ENCODE measurements at regions not wholly inside any gene's neighbourhood (a gene's known extent, or its start where the extent isn't known, plus 50 kb on each side); places are given as distances from the start of the nearest gene placed in this dataset.

GRCh38 chr5:56585999-56586691 is 229.2 kb upstream of the MAP3K1 start:
- Mint-ChIP-seq H3K27ac (no peak overlapping the region), H3K4me3 (no peak overlapping the region), H3K4me1 (ENCODE audit: low read depth in 2 of 2) (peaks cover 16 to 20% of the 10 kb centered on the region in 2 donors)

GRCh38 chr5:56585461-56585860 is 229.9 kb upstream of the MAP3K1 start:
- DNase-seq (ENCODE audit: low spot score) (no peak), ATAC-seq (no peak)
- Mint-ChIP-seq H3K27ac (no peak overlapping the region), H3K36me3 (no peaks in the 10 kb centered on the region), H3K9me3 (no peaks in the 10 kb centered on the region), H3K4me1 (ENCODE audit: low read depth in 2 of 2) (peaks cover 16 to 20% of the 10 kb centered on the region in 2 donors), H3K4me3 (no peak overlapping the region), H3K27me3 (peaks cover 3 to 18% of the 10 kb centered on the region in 2 donors)

More at GRCh38 chr5:56585999-56586691, 229.2 kb upstream of the MAP3K1 start:
- no peak for ATAC-seq
- DNase-seq (ENCODE audit: low spot score): no peak
- no peaks in the 10 kb centered on the region for H3K36me3 Mint-ChIP-seq
- no peaks in the 10 kb centered on the region for H3K9me3 Mint-ChIP-seq
- peaks cover 3 to 18% of the 10 kb centered on the region in 2 donors for H3K27me3 Mint-ChIP-seq

GRCh38 chr5:56581426-56581825 is 233.9 kb upstream of the MAP3K1 start:
- ATAC-seq (no peak), DNase-seq (ENCODE audit: low spot score) (no peak)
- Mint-ChIP-seq H3K4me1 (ENCODE audit: low read depth in 2 of 2) (peaks cover 0 to 3% of the 10 kb centered on the region in 2 donors), H3K36me3 (no peaks in the 10 kb centered on the region), H3K4me3 (no peak overlapping the region), H3K27ac (no peak overlapping the region), H3K27me3 (peaks cover 0 to 5% of the 10 kb centered on the region in 2 donors), H3K9me3 (no peaks in the 10 kb centered on the region)

- Mint-ChIP-seq H3K36me3 (no peaks in the 10 kb centered on the region), H3K27ac (no peak overlapping the region), H3K9me3 (no peaks in the 10 kb centered on the region), H3K4me3 (no peak overlapping the region), H3K27me3 (peaks cover 0 to 5% of the 10 kb centered on the region in 2 donors), H3K4me1 (ENCODE audit: low read depth in 2 of 2) (peaks cover 0 to 1% of the 10 kb centered on the region in 2 donors)
- ATAC-seq: no peak
- DNase-seq (ENCODE audit: low spot score): no peak
These were observed 234.5 kb upstream of the MAP3K1 start for GRCh38 chr5:56580864-56581263.

GRCh38 chr5:56575821-56576220 is 239.5 kb upstream of the MAP3K1 start:
- peaks cover 6% of the 10 kb centered on the region for H3K9me3 Mint-ChIP-seq
- H3K4me3 Mint-ChIP-seq: no peak overlapping the region
- ATAC-seq: no peak
- no peaks in the 10 kb centered on the region for H3K27me3 Mint-ChIP-seq
- no peaks in the 10 kb centered on the region for H3K36me3 Mint-ChIP-seq
- no peak for DNase-seq (ENCODE audit: low spot score)
- H3K27ac Mint-ChIP-seq: no peak overlapping the region
- H3K4me1 Mint-ChIP-seq (ENCODE audit: low read depth in 2 of 2): no peaks in the 10 kb centered on the region

- Mint-ChIP-seq H3K36me3 (no peaks in the 10 kb centered on the region), H3K4me3 (no peak overlapping the region), H3K27ac (no peak overlapping the region), H3K27me3 (no peaks in the 10 kb centered on the region), H3K4me1 (ENCODE audit: low read depth in 2 of 2) (no peaks in the 10 kb centered on the region), H3K9me3 (peaks cover 6% of the 10 kb centered on the region)
- no peak for ATAC-seq
- DNase-seq (ENCODE audit: low spot score): no peak
These were observed 240.6 kb upstream of the MAP3K1 start for GRCh38 chr5:56574778-56575177.

- no peaks in the 10 kb centered on the region for H3K4me1 Mint-ChIP-seq (ENCODE audit: low read depth in 2 of 2)
- H3K4me3 Mint-ChIP-seq: no peak overlapping the region
- DNase-seq (ENCODE audit: low spot score) (no peak), ATAC-seq (no peak)
- no peaks in the 10 kb centered on the region for H3K36me3 Mint-ChIP-seq
- no peak overlapping the region for H3K27ac Mint-ChIP-seq
- peaks cover 4 to 14% of the 10 kb centered on the region in 2 donors for H3K27me3 Mint-ChIP-seq
- peaks cover 6% of the 10 kb centered on the region for H3K9me3 Mint-ChIP-seq
These were observed 245.8 kb upstream of the MAP3K1 start for GRCh38 chr5:56569566-56569965.

GRCh38 chr5:56569076-56569475 is 246.3 kb upstream of the MAP3K1 start:
- peaks cover 5% of the 10 kb centered on the region for H3K9me3 Mint-ChIP-seq
- no peaks in the 10 kb centered on the region for H3K4me1 Mint-ChIP-seq (ENCODE audit: low read depth in 2 of 2)
- H3K4me3 Mint-ChIP-seq: no peak overlapping the region
- DNase-seq (ENCODE audit: low spot score) (no peak), ATAC-seq (no peak)
- H3K27ac Mint-ChIP-seq: no peak overlapping the region
- no peaks in the 10 kb centered on the region for H3K36me3 Mint-ChIP-seq
- H3K27me3 Mint-ChIP-seq: peaks cover 4 to 15% of the 10 kb centered on the region in 2 donors

GRCh38 chr5:56567278-56567677 is 248.1 kb upstream of the MAP3K1 start:
- Mint-ChIP-seq H3K4me3 (no peak overlapping the region), H3K36me3 (no peaks in the 10 kb centered on the region), H3K4me1 (ENCODE audit: low read depth in 2 of 2) (no peaks in the 10 kb centered on the region), H3K27me3 (peaks cover 4 to 15% of the 10 kb centered on the region in 2 donors), H3K9me3 (no peaks in the 10 kb centered on the region), H3K27ac (no peak overlapping the region)
- no peak for ATAC-seq
- no peak for DNase-seq (ENCODE audit: low spot score)

GRCh38 chr5:56566374-56567249 is 248.7 kb upstream of the MAP3K1 start:
- Mint-ChIP-seq H3K36me3 (no peaks in the 10 kb centered on the region), H3K27ac (no peak overlapping the region), H3K9me3 (no peaks in the 10 kb centered on the region), H3K4me3 (no peak overlapping the region), H3K27me3 (peaks cover 4 to 15% of the 10 kb centered on the region in 2 donors), H3K4me1 (ENCODE audit: low read depth in 2 of 2) (no peaks in the 10 kb centered on the region)
- ATAC-seq (no peak), DNase-seq (ENCODE audit: low spot score) (no peak)

GRCh38 chr5:56565644-56566043 is 249.7 kb upstream of the MAP3K1 start:
- H3K4me1 Mint-ChIP-seq (ENCODE audit: low read depth in 2 of 2): no peaks in the 10 kb centered on the region
- DNase-seq (ENCODE audit: low spot score): no peak
- H3K27me3 Mint-ChIP-seq: peaks cover 4 to 18% of the 10 kb centered on the region in 2 donors
- no peak overlapping the region for H3K4me3 Mint-ChIP-seq
- peaks cover under 1% of the 10 kb centered on the region for H3K9me3 Mint-ChIP-seq
- no peaks in the 10 kb centered on the region for H3K36me3 Mint-ChIP-seq
- H3K27ac Mint-ChIP-seq: no peak overlapping the region
- ATAC-seq: no peak

GRCh38 chr5:56565283-56565615 is 250.1 kb upstream of the MAP3K1 start:
- Mint-ChIP-seq H3K9me3 (peaks cover 2% of the 10 kb centered on the region), H3K36me3 (no peaks in the 10 kb centered on the region), H3K27me3 (peaks cover 4 to 22% of the 10 kb centered on the region in 2 donors), H3K4me3 (no peak overlapping the region), H3K4me1 (ENCODE audit: low read depth in 2 of 2) (no peaks in the 10 kb centered on the region), H3K27ac (no peak overlapping the region)
- DNase-seq (ENCODE audit: low spot score): no peak
- no peak for ATAC-seq

- ATAC-seq (no peak), DNase-seq (ENCODE audit: low spot score) (no peak)
- Mint-ChIP-seq H3K4me1 (ENCODE audit: low read depth in 2 of 2) (no peaks in the 10 kb centered on the region), H3K4me3 (no peak overlapping the region), H3K27me3 (peaks cover 4 to 26% of the 10 kb centered on the region in 2 donors), H3K9me3 (peaks cover 2% of the 10 kb centered on the region), H3K36me3 (no peaks in the 10 kb centered on the region), H3K27ac (no peak overlapping the region)
These were observed 250.6 kb upstream of the MAP3K1 start for GRCh38 chr5:56564541-56565282.

- H3K27me3 Mint-ChIP-seq: peaks cover 4 to 26% of the 10 kb centered on the region in 2 donors
- no peak for DNase-seq (ENCODE audit: low spot score)
- peaks cover 2% of the 10 kb centered on the region for H3K9me3 Mint-ChIP-seq
- no peaks in the 10 kb centered on the region for H3K4me1 Mint-ChIP-seq (ENCODE audit: low read depth in 2 of 2)
- ATAC-seq: no peak
- H3K27ac Mint-ChIP-seq: no peak overlapping the region
- H3K4me3 Mint-ChIP-seq: no peak overlapping the region
- no peaks in the 10 kb centered on the region for H3K36me3 Mint-ChIP-seq
These were observed 253.9 kb upstream of the MAP3K1 start for GRCh38 chr5:56561455-56561854.
